ENCODE measurements at regions not wholly inside any gene's neighbourhood (a gene's known extent, or its start where the extent isn't known, plus 50 kb on each side); places are given as distances from the start of the nearest gene placed in this dataset.

DNA sequence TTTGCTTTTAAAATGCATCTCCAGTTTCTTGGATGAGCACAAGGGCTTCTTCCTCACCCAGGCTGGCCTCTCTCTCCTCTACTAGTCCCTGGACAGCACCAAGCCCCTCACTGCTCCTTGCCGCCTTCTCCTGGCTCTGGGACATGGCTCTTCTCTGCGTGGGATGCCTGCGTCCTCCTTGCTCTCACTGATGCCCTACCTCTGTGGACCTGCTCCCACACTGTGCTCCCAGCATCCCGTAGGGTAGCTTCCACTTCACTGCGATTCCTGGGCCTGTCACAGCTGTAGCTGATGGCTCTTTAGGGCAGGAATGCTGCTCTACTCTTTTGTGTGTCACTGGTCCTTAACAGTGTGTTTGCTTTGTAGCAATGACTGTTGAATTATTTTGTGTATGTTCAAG lies 136.3 kb downstream of the SNX19 start:
- Mint-ChIP-seq H3K36me3 (ENCODE audit: low read depth) (no peaks in the 10 kb centered on the region), H3K9me3 (no peaks in the 10 kb centered on the region), H3K27ac (no peak overlapping the region), H3K27me3 (peaks cover 15% of the 10 kb centered on the region), H3K4me3 (no peak overlapping the region), H3K4me1 (no peaks in the 10 kb centered on the region)
- DNase-seq: no peak
- ChIA-PET CTCF (no interaction called here), POLR2A (no interaction called here)

DNA sequence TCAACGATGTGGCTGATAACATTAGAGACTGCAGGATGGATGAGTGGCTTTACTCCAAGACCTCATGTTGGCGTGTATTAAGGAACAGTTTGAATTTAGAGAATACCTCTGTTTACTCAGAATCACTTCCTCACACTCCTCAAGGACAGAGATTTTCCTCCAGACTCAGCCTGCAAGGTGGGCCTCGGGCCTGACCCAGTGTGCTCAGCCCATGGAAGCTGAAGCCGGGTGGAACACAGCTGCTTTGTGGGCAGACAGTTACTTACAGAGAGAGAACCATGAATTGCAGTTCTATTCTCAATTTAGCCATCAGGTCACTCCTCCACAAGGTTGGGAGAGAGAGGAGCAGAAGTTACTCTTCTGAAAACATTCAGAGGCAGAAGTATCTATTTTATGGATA lies 135.8 kb downstream of the SNX19 start:
- POLR2A ChIA-PET: no interaction called here
- DNase-seq: no peak
- H3K9me3 Mint-ChIP-seq: no peaks in the 10 kb centered on the region
- peaks cover 15% of the 10 kb centered on the region for H3K27me3 Mint-ChIP-seq
- no peaks in the 10 kb centered on the region for H3K4me1 Mint-ChIP-seq
- H3K4me3 Mint-ChIP-seq: no peak overlapping the region
- CTCF ChIA-PET: no interaction called here
- H3K27ac Mint-ChIP-seq: no peak overlapping the region
- H3K36me3 Mint-ChIP-seq (ENCODE audit: low read depth): no peaks in the 10 kb centered on the region

DNA sequence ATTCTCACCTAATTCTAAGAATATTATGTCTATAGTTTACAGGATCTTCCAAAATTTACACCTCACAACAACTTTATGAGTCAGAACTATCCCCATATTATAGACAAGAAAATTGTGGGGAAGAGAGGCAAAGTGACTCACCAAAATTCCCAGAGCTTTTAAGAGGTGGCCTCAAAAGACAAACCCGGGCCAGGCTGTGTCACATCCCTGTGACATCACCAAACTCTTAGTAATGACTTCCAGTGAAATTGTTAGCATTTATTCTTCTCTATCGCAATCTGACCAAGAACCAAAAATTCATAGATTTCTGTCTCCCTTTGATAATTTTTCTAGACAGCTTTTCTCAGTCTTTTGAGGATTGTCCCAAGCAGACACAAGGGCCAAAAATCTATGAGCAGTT lies 134.3 kb downstream of the SNX19 start:
- H3K36me3 Mint-ChIP-seq (ENCODE audit: low read depth): no peaks in the 10 kb centered on the region
- H3K27ac Mint-ChIP-seq: no peak overlapping the region
- DNase-seq: no peak
- H3K4me1 Mint-ChIP-seq: no peaks in the 10 kb centered on the region
- H3K9me3 Mint-ChIP-seq: no peaks in the 10 kb centered on the region
- POLR2A ChIA-PET: no interaction called here
- CTCF ChIA-PET: no interaction called here
- H3K4me3 Mint-ChIP-seq: no peak overlapping the region
- H3K27me3 Mint-ChIP-seq: peaks cover 15% of the 10 kb centered on the region

DNA sequence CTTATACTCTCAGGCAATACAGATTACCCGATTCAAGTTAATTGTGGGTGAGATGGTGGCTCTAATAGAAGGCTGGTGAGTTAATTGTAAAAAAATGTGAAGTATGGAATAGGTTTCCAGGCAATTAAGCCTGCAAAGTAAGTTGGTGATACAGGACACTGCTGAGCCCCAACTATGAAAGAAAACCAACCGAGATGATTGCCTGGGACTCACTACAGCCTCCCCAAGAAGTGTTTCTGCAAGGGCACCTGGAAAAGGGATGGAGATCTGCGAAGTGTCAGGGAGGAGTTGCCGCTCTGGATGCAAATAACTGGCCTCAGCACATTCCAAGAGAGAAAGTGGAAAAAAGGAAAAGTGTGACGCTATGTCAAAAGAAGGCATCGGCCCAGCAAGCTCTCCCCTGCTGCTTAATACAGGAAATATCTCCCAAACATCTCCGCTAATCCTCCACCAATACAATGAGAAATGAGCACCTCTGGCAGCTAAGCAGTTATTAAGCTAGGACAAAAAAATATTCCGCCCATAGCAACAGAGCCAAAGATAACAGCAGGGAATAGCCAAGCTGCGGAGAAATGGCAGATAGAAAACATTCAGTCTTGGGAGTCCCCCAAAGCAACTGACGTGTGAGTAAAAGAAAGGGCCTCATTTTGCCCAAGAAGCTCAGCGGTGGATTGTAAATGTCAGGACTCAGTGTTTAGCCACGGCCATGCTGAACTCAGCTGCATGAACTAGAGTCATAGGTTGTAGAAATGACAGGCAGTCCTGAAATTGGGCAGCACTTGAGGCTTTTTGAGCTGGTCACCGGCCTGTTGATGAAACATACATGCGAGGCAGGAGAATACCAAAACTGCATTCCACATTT lies 133.7 kb downstream of the SNX19 start:
- Mint-ChIP-seq H3K4me3 (no peak overlapping the region), H3K4me1 (no peaks in the 10 kb centered on the region), H3K9me3 (no peaks in the 10 kb centered on the region), H3K36me3 (ENCODE audit: low read depth) (no peaks in the 10 kb centered on the region), H3K27ac (no peak overlapping the region), H3K27me3 (peaks cover 11% of the 10 kb centered on the region)
- ChIA-PET CTCF (no interaction called here), POLR2A (no interaction called here)
- no peak for DNase-seq

DNA sequence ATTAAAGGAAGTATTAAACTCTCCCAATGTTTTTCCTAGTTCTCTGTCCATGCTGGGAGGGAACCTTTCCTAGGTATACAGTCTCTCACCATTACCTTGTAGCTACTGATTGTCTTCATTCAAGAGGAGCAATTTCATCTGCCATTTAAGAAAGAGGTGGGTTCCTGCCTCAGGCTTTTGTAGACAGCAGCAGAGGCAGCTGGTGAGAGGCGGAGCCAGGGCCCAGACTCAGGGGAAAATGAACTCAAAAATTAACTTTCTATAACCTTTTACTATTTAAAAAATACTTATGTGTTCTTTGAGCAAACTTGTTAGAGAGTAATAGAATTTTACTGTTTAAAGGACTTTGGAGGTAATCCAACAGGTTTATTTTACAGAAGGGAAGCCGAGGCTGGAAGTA lies 133.0 kb downstream of the SNX19 start:
- Mint-ChIP-seq H3K4me1 (no peaks in the 10 kb centered on the region), H3K9me3 (no peaks in the 10 kb centered on the region), H3K27ac (no peak overlapping the region), H3K4me3 (no peak overlapping the region), H3K36me3 (ENCODE audit: low read depth) (no peaks in the 10 kb centered on the region), H3K27me3 (peaks cover 11% of the 10 kb centered on the region)
- ChIA-PET POLR2A (no interaction called here), CTCF (no interaction called here)
- no peak for DNase-seq

DNA sequence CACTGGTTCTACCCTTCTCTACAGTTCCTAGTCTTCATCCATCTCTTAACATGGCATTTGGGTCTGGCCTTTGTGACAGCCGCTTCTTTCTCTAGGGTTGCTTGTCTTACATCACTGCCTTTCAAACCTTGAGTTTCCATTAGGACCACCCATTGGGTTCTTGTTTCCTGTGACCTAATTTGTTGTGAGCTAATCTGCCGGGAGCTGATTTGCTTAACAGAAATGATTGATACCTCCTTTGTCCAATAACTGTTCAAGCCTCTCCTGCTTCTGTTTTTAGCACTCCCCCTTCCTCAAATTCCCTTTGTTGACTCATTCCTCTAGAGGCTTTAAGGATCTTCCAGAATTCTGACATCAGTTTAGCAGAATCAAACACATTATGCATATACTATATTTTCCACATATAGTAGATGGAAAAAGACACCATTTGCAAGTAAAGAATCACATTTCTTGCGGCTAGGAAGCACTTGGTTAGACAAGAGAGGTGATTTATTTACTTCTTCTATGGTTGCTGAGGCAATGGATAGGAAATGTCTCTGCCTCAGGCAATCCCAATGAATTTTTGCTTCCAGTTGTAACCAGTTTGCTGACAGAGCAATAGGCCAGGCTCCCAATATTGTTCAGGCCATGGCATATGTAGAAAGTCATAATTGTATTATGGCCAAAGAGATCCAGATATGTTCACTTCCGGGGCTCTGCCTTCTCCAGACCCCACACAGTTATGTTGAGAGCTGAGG lies 130.7 kb downstream of the SNX19 start:
- H3K27ac Mint-ChIP-seq: no peak overlapping the region
- H3K4me3 Mint-ChIP-seq: no peak overlapping the region
- H3K27me3 Mint-ChIP-seq: peaks cover 11% of the 10 kb centered on the region
- ChIA-PET CTCF (no interaction called here), POLR2A (no interaction called here)
- DNase-seq: no peak
- no peaks in the 10 kb centered on the region for H3K36me3 Mint-ChIP-seq (ENCODE audit: low read depth)
- no peaks in the 10 kb centered on the region for H3K4me1 Mint-ChIP-seq
- no peaks in the 10 kb centered on the region for H3K9me3 Mint-ChIP-seq

DNA sequence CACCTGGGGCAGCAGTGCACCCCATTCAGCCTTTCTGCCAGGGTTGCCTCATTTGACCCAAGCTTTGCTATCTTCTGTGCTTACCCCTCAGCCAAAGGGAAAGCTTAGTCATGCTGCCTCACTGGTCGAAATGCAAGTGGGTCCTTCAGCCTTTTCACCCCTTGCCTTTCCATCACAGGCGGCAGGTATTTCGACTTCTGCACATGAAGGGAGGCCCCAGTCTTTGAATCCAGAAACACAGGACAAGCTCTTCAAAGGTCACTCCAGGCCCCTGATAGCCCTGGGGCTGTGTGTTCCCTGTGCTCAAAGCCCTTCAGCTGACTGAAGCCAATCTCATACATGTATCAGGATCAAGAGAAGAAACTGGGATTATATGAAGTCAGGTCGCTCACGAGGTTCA lies 129.7 kb downstream of the SNX19 start:
- Mint-ChIP-seq H3K4me1 (no peaks in the 10 kb centered on the region), H3K27me3 (peaks cover 3% of the 10 kb centered on the region), H3K9me3 (peaks cover 2% of the 10 kb centered on the region), H3K4me3 (no peak overlapping the region), H3K27ac (no peak overlapping the region), H3K36me3 (ENCODE audit: low read depth) (no peaks in the 10 kb centered on the region)
- DNase-seq: no peak
- POLR2A ChIA-PET: no interaction called here
- CTCF ChIA-PET: interaction anchor here (1.3 kb wide), 1 partner anchor 76 kb away, joined by 4 read pairs; no protein-coding TSS in a partner anchor

DNA sequence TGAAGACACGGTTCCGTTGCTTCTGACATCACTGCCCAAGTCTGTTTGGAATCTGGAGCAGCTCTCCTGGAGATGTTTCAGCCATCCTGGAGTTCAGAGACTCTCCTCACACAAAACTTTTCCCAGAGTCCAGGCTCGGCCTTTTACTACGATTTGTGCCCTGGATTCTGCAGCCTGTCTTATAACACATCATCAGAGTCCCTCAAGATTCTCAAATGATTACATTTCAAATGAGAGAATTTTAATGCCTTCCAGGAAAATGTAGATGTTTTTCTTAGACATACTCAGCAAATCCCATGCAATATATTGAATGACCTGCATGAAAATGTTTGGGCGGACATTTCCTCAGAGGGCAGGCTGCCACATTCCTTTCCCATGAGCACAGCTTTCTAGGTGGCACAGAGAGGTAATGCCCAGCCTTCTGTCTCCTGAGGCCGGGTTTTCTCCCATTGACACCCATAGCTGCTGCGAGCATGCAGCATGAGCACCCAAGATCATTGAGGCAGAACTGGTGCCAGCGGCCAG lies 129.1 kb downstream of the SNX19 start:
- ChIA-PET CTCF (interaction anchor here (1.3 kb wide), 1 partner anchor 75 kb away, joined by 4 read pairs; no protein-coding TSS in a partner anchor), POLR2A (no interaction called here)
- Mint-ChIP-seq H3K4me3 (no peak overlapping the region), H3K4me1 (no peaks in the 10 kb centered on the region), H3K36me3 (ENCODE audit: low read depth) (no peaks in the 10 kb centered on the region), H3K27ac (no peak overlapping the region), H3K27me3 (peaks cover 3% of the 10 kb centered on the region), H3K9me3 (peaks cover 2% of the 10 kb centered on the region)
- DNase-seq: no peak

DNA sequence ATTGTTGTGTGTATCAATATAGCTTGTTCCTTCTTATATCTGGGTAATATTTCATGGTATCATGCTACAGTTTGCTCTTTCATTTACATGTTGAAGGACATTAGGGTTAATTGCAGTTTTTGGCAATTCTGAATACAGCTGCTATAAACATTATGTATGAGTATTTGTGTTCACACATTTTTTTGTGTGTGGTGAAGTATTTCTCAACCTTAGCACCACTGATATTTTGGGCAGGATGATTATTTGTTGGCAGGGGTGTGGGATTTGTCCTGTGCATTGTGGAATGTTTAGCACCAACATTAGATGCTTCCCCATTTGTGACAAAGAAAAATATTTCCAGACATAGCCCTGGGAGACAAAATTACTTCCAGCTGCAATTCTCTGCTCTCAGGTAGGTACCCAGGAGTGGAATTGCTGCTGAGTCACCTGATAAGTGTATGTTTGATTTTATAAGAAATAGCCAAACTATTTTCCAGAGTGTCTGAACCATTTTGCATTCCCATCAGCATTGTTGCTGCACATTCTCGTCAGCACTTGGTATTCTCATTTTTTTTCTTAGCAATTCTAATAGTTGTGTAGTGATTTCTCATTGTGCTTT lies 128.2 kb downstream of the SNX19 start:
- peaks cover 6% of the 10 kb centered on the region for H3K27me3 Mint-ChIP-seq
- no peaks in the 10 kb centered on the region for H3K4me1 Mint-ChIP-seq
- H3K36me3 Mint-ChIP-seq (ENCODE audit: low read depth): no peaks in the 10 kb centered on the region
- no peak for DNase-seq
- H3K27ac Mint-ChIP-seq: no peak overlapping the region
- CTCF ChIA-PET: no interaction called here
- H3K9me3 Mint-ChIP-seq: peaks cover 2% of the 10 kb centered on the region
- no peak overlapping the region for H3K4me3 Mint-ChIP-seq
- POLR2A ChIA-PET: no interaction called here

DNA sequence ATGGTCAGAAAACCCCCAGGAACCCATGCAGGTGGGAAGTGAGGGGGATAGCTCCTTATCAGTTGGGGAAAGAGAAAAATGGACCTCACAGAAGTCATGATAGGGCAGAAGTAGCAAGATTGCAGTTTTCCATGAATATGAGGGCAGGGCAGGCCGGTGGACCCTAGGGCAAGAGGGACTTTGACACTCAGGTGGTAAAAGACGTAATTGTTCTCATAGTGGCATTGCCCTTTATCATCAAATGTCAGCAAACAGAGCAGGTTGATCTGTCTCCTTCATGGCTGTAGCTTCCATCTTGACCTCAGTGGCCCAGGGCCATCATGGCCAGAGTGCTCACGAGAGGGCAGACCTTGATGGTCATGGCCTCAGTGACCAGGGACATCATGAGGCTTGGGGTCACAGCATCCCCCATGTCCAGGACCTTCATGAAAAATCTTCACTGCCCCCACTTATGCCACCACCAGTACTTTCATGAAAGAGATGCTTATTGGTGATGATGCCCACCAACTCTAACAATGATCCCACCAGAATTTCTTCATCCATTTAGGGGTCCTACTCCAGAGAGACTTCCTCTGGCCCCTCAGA lies 127.1 kb downstream of the SNX19 start:
- H3K36me3 Mint-ChIP-seq (ENCODE audit: low read depth): no peaks in the 10 kb centered on the region
- H3K4me3 Mint-ChIP-seq: no peak overlapping the region
- no peak overlapping the region for H3K27ac Mint-ChIP-seq
- H3K4me1 Mint-ChIP-seq: no peaks in the 10 kb centered on the region
- peaks cover 8% of the 10 kb centered on the region for H3K27me3 Mint-ChIP-seq
- peaks cover 2% of the 10 kb centered on the region for H3K9me3 Mint-ChIP-seq
- DNase-seq: no peak
- ChIA-PET POLR2A (no interaction called here), CTCF (no interaction called here)

DNA sequence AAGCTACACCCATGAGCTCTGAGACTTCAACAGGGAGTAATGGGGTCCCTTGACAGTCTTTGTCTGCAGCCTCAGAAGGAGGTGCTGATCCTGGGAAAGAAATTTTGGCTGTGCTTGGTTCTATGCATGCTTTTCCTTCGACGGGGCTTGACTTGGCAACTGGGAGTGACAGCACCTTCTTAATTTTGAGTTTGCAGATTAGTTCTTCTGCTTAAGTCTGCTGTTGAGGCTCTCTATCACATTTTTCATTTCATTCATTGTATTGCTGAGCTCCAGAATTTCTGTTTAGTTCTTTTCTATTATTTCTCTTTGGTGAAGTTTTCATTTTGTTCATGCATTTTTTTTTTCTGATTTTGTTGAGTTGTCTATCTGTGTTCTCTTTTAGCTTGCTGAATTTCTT lies 125.6 kb downstream of the SNX19 start:
- ChIA-PET POLR2A (no interaction called here), CTCF (no interaction called here)

DNA sequence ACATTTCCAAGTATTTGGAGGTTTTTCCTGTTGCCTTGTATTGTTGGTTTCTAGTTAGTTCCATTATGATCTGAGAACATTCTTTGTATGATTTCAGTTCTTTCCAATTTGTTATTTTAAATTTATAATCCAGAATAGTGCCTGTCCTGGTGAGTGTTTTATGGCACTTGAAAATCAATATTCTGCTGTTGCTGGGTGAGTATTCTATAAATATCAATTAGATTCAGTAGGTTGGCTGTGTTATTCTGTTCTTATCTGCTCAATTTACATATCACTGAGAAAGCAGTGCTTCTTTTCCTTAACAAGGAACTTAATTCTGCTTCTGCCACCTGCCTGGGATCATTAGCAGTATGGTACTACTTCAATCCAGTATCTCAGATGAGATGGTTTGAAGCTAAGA lies 123.5 kb downstream of the SNX19 start:
- Mint-ChIP-seq H3K27me3 (peaks cover 8% of the 10 kb centered on the region), H3K4me1 (no peaks in the 10 kb centered on the region), H3K36me3 (ENCODE audit: low read depth) (no peaks in the 10 kb centered on the region), H3K9me3 (peaks cover 2% of the 10 kb centered on the region), H3K27ac (no peak overlapping the region), H3K4me3 (no peak overlapping the region)
- DNase-seq: no peak
- ChIA-PET POLR2A (no interaction called here), CTCF (interaction anchor here (1.5 kb wide), 1 partner anchor 20 kb away, joined by 3 read pairs; no protein-coding TSS in a partner anchor)

More for the DNA sequence above, 125.6 kb downstream of the SNX19 start:
- Mint-ChIP-seq H3K4me1 (no peaks in the 10 kb centered on the region), H3K36me3 (ENCODE audit: low read depth) (no peaks in the 10 kb centered on the region), H3K27ac (no peak overlapping the region), H3K4me3 (no peak overlapping the region), H3K27me3 (peaks cover 8% of the 10 kb centered on the region), H3K9me3 (peaks cover 2% of the 10 kb centered on the region)
- DNase-seq: no peak

DNA sequence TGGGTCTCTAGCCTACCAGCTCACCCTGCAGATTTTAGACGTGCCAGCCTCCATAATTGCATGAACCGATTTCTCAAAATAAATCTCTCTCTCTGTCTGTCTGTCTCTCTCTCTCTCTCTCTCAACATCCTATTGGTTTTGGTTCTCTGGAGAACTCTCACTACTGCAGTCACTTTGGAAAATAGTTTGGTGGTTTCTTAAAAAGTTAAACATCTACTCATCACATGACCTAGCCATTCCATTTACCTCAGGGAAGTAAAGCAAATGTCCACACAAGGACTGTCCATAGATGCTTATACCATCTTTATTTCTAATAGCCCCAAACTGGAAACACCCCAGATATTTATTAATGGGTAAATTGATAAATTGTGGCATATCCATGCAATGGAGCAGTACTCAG lies 119.5 kb downstream of the SNX19 start:
- ChIA-PET CTCF (no interaction called here), POLR2A (no interaction called here)
- H3K36me3 Mint-ChIP-seq (ENCODE audit: low read depth): no peaks in the 10 kb centered on the region
- no peak overlapping the region for H3K27ac Mint-ChIP-seq
- H3K9me3 Mint-ChIP-seq: no peaks in the 10 kb centered on the region
- peaks cover 10% of the 10 kb centered on the region for H3K27me3 Mint-ChIP-seq
- no peak for DNase-seq
- H3K4me3 Mint-ChIP-seq: no peak overlapping the region
- H3K4me1 Mint-ChIP-seq: no peaks in the 10 kb centered on the region

All from activated CD4-positive, alpha-beta memory T cell treated with anti-CD3 and anti-CD28 coated beads, Interleukin-2, amount 10 ng/mL, durations not matched to agents 7 days and 5 days (primary cell).